BJ (cell line): ENCODE measurements at regions not wholly inside any gene's neighbourhood (a gene's known extent, or its start where the extent isn't known, plus 50 kb on each side); places are given as distances from the start of the nearest gene placed in this dataset.

ENCODE experiments used
- CTCF ChIA-PET: fragments of 350-600 bp; formaldehyde crosslinking; extraction: SDS; loops from one replicate; lab custom pipeline; 2021; ENCODE audit warnings: antibody characterized with exemption, inconsistent platforms; lab: Yijun Ruan, JAX
- POLR2A ChIA-PET: fragments of 300-600 bp; sonication (Branson Sonifier 250); formaldehyde crosslinking; extraction: SDS; loops from one replicate; lab custom pipeline; 2021; ENCODE audit warnings: antibody characterized with exemption; lab: Charles Lee
- DNase-seq: peaks from one replicate; pipeline ENCODE4 v3.0.0-alpha.2; 2011; ENCODE audit warnings: low read depth
- H3K27me3 ChIP-seq: 2 replicates; pipeline ENCODE4 v1.6.0; 2011; ENCODE audit warnings: low read length; ENCODE audit not compliant: control insufficient read depth, insufficient read depth
- H3K36me3 ChIP-seq: 2 replicates; pipeline ENCODE4 v1.5.1; 2011; ENCODE audit warnings: low read length; ENCODE audit not compliant: control insufficient read depth, insufficient read depth
- H3K4me3 ChIP-seq: 2 replicates; pipeline ENCODE4 v1.5.1; 2011; ENCODE audit warnings: low read depth, mild to moderate bottlenecking, control low read depth, low read length
- CTCF ChIP-seq: IDR thresholded peaks from 2 replicates; pipeline ENCODE4 v1.5.1; 2011; ENCODE audit warnings: low read depth, mild to moderate bottlenecking, control low read depth, inconsistent platforms, low read length, moderate library complexity; ENCODE audit not compliant: insufficient read depth

DNA sequence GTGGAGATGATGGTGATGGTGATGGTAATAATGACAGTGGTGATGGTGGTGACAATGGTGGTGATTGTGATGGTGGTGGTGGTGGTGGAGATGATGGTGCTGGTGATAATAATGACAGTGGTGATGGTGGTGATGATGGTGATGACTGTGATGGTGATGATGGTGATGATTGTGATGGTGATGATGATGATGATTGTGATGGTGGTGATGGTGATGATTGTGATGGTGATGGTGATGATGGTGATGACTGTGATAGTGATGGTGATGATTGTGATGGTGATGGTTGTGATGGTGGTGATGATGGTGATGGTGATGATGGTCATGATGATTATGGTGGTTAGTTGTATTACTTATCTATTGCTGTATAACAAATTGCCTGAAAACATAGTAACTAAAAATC is 108.9 kb upstream of the NKX1-1 start:
- Histone ChIP-seq H3K4me3 (no peak overlapping the region), H3K36me3 (no peaks in the 10 kb centered on the region), H3K27me3 (peaks cover 9% of the 10 kb centered on the region)
- TF ChIP-seq CTCF, result no peak
- DNase-seq, result no peak
- ChIA-PET POLR2A (no interaction called here), CTCF (no interaction called here)

GRCh38 chr4:1514612-1515011 is 108.4 kb upstream of the NKX1-1 start:
- TF ChIP-seq CTCF, result no peak
- ChIA-PET POLR2A (no interaction called here), CTCF (no interaction called here)
- H3K4me3 ChIP-seq, result no peak overlapping the region
- H3K36me3 ChIP-seq, result no peaks in the 10 kb centered on the region
- no peak for DNase-seq
- peaks cover 10% of the 10 kb centered on the region for H3K27me3 ChIP-seq

GRCh38 chr4:1513936-1514483 is 107.8 kb upstream of the NKX1-1 start:
- Histone ChIP-seq H3K36me3 (no peaks in the 10 kb centered on the region), H3K4me3 (no peak overlapping the region), H3K27me3 (peaks cover 14% of the 10 kb centered on the region)
- TF ChIP-seq CTCF, result no peak
- ChIA-PET POLR2A (no interaction called here), CTCF (interaction anchor here (0.6 to 3.3 kb wide), 12 partner anchors 10 to 387 kb away, joined by 3 to 26 read pairs (median 4); no protein-coding TSS in a partner anchor)
- no peak for DNase-seq

DNA sequence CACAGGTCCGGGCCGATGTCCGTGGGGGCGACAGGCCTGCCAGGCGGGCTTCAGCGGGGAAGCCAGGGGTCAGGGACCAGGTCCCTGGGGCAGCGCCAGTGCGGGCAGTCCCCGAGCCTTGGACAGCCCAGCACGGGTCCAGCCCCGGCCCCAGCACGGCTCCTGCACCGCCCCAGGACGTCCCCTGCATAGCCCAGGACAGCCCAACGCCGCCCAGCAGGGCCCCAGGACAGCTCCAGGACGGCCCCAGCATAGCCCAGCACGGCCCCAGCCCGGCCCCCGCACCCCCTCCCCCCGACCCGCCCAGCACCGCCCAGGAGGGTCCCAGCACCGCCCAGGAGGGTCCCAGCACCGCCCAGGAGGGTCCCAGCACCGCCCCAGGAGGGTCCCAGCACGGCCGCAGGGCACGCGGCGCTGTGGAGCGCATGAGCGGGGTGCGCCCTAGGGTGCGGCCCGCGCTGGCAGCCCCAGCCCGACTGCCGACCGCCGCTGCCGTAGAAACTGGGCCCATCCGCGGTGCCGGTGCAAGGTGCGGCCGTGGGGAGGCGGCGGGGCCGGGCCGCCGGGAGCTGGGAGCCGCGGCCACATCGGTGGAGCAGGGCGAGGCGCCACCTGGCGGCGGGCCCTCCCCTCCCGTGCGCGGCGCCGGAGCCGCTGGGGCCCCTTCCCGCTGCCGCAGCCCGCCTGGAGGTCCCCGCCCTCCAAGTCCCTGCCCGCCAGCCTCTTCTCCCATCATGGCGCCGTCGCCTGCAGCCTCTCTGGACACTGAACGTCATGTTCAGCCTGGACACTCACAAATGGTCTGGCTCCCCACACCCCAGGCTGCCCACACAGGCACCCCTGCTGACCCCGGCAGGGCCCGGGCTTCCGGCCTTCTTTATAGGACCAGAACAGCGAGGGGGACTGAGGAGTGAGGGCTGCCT is 106.8 kb upstream of the NKX1-1 start:
- H3K27me3 ChIP-seq, result peaks cover 15% of the 10 kb centered on the region
- ChIA-PET POLR2A (no interaction called here), CTCF (interaction anchor here (0.6 to 3.3 kb wide), 18 partner anchors 9 to 386 kb away, joined by 3 to 26 read pairs (median 4); no protein-coding TSS in a partner anchor)
- H3K4me3 ChIP-seq, result no peak overlapping the region
- TF ChIP-seq CTCF, result peak; percentile 18; the same call in 1 of the 2 replicates
- DNase-seq, result no peak
- no peaks in the 10 kb centered on the region for H3K36me3 ChIP-seq

- no peak for TF ChIP-seq CTCF
- POLR2A ChIA-PET, result no interaction called here
- no peaks in the 10 kb centered on the region for H3K36me3 ChIP-seq
- CTCF ChIA-PET, result interaction anchor here (1.0 to 3.3 kb wide), 5 partner anchors 11 to 157 kb away, joined by 3 to 26 read pairs (median 5); no protein-coding TSS in a partner anchor
- no peak overlapping the region for H3K4me3 ChIP-seq
- DNase-seq, result no peak
- H3K27me3 ChIP-seq, result peaks cover 14% of the 10 kb centered on the region
These were observed 106.0 kb upstream of the NKX1-1 start for GRCh38 chr4:1512051-1512737.
